IPS DF 6.9 (cell line): ENCODE measurements at regions not wholly inside any gene's neighbourhood (a gene's known extent, or its start where the extent isn't known, plus 50 kb on each side); places are given as distances from the start of the nearest gene placed in this dataset.

Experiments
- DNase-seq: peaks from one replicate; pipeline ENCODE4 v3.0.0-alpha.2; 2013; ENCODE audit warnings: low read depth, low spot score
- H3K27ac ChIP-seq: one replicate; pipeline ENCODE4 v1.5.1; 2013; ENCODE audit warnings: low read length, control low read depth
- H3K27me3 ChIP-seq: 2 replicates; pipeline ENCODE4 v1.6.1; 2013; ENCODE audit warnings: mild to moderate bottlenecking, low read length; ENCODE audit not compliant: control insufficient read depth, insufficient read depth
- H3K36me3 ChIP-seq: 2 replicates; pipeline ENCODE4 v1.6.1; 2013; ENCODE audit warnings: low read length; ENCODE audit not compliant: control insufficient read depth, insufficient read depth
- H3K4me1 ChIP-seq: 2 replicates; pipeline ENCODE4 v1.6.1; 2013; ENCODE audit warnings: low read length; ENCODE audit not compliant: control insufficient read depth, insufficient read depth
- H3K4me3 ChIP-seq: 2 replicates; pipeline ENCODE4 v1.5.1; 2013; ENCODE audit warnings: mild to moderate bottlenecking, low read length
- H3K9me3 ChIP-seq: 2 replicates; pipeline ENCODE4 v1.6.1; 2013; ENCODE audit warnings: low read length, inconsistent platforms; ENCODE audit not compliant: control insufficient read depth, insufficient read depth
- WGBS: extraction: QIAGEN DNeasy Blood & Tissue Kit; methylation state at CpG from one replicate; pipeline ENCODE4 v1.1.7; 2013; ENCODE audit warnings: mixed read lengths, missing lambda C conversion rate; ENCODE audit not compliant: insufficient read length, insufficient coverage; 5-methylcytosine and 5-hydroxymethylcytosine counted together

- H3K27ac ChIP-seq: no peak overlapping the region
Observed at GRCh38 chr9:103714992-103715391, 379.1 kb upstream of the SMC2 start.

DNA sequence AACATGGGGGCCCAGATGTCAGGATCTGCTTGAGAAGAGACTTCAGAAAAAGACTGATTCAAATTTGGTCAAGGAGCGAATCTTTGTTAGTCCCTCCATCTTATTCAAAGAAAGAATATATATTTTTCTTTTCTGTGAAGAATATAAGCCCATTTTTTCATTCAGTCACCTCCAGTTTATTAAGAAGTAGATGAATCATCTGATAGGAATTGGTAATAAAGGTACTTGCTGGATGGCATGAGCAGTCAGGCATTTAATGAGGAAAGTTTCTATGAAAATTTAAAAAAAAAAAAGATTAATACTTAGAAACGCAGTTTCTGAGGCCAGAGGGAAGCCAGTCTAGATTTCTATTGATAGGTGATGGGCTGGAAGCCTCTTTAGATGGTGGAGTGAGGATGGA lies 373.1 kb upstream of the SMC2 start:
- Histone ChIP-seq H3K4me1 (no peaks in the 10 kb centered on the region), H3K9me3 (peaks cover 5% of the 10 kb centered on the region), H3K27me3 (no peaks in the 10 kb centered on the region), H3K4me3 (no peak overlapping the region), H3K27ac (no peak overlapping the region), H3K36me3 (no peaks in the 10 kb centered on the region)
- WGBS: no CpG with 5 or more reads among the region's 2 CpGs
- no peak for DNase-seq

More at GRCh38 chr9:103714992-103715391, 379.1 kb upstream of the SMC2 start:
- Histone ChIP-seq H3K4me1 (no peaks in the 10 kb centered on the region), H3K27me3 (no peaks in the 10 kb centered on the region), H3K4me3 (no peak overlapping the region), H3K9me3 (peaks cover 6% of the 10 kb centered on the region), H3K36me3 (no peaks in the 10 kb centered on the region)
- no CpG with 5 or more reads among the region's 1 CpG for whole genome bisulfite sequencing
- no peak for DNase-seq

GRCh38 chr9:103730866-103731265 lies 363.2 kb upstream of the SMC2 start:
- Histone ChIP-seq H3K4me3 (no peak overlapping the region), H3K27ac (no peak overlapping the region), H3K9me3 (no peaks in the 10 kb centered on the region; the same call in 1 of the 2 replicates), H3K4me1 (no peaks in the 10 kb centered on the region), H3K36me3 (no peaks in the 10 kb centered on the region), H3K27me3 (no peaks in the 10 kb centered on the region)
- DNase-seq: no peak
- WGBS: no CpG with 5 or more reads among the region's 3 CpGs

DNA sequence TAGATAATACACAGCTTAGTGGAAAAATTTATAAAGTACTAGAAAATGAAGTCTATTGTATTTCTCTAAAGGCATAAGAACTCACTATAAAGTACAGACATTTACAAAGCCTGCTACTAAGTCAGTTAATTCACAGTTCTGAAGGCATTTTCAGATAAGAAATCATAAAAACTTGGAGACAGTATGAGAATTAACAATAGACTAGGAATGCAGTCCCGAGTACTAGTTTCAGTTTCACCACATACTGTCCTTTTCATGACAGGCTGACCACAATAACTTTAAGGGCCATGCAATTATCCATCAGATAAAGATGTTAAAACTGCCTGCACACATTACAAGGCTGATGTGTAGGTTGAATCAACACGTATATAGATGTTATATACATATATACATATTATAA lies 362.6 kb upstream of the SMC2 start:
- no peak for DNase-seq
- no peaks in the 10 kb centered on the region for H3K4me1 ChIP-seq
- H3K36me3 ChIP-seq: no peaks in the 10 kb centered on the region
- H3K27ac ChIP-seq: no peak overlapping the region
- no peaks in the 10 kb centered on the region; the same call in 1 of the 2 replicates for H3K9me3 ChIP-seq
- no peaks in the 10 kb centered on the region for H3K27me3 ChIP-seq
- no peak overlapping the region for H3K4me3 ChIP-seq
- WGBS: no CpG with 5 or more reads among the region's 2 CpGs

DNA sequence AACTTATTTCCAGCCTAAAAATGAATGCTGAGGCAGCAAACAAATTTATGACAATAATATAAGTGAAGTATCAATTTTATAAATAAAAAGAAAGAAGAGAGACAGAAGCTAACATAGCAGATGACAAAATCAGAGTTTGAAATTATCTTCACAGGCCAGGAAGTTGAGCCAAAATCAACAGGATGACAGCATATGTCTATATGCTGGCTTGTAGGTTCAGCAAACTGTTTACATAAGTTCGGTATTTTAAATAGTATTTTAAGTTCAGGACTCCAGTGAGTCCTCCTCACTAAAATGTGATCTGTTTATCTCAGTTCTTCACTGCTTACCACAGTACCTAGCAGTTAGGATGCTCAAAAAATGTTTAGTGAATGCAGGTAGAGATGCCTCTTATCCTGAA lies 359.6 kb upstream of the SMC2 start:
- WGBS: no CpG with 5 or more reads among the region's 1 CpG
- DNase-seq: no peak
- H3K27ac ChIP-seq: no peak overlapping the region

DNA sequence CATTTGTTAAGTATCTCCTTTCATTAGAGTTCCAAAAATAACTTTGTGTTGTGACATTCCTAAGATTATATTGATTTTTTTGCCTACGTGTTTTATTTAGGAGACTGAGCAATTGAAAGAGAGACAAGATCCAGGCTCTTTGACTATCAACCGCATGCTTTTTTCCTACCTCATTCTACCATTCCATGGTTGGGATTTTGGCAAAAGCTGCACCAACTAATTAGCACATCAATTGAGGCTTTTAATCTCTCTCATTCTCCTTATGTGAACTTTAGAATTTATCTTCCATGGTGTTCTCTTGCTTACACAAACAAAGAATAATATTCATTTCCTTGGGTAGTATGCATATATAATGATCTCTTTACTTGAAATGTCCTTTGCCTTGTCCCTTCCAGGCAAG lies 338.7 kb upstream of the SMC2 start:
- Histone ChIP-seq H3K4me3 (no peak overlapping the region), H3K9me3 (no peaks in the 10 kb centered on the region), H3K27ac (no peak overlapping the region), H3K27me3 (no peaks in the 10 kb centered on the region), H3K4me1 (no peaks in the 10 kb centered on the region), H3K36me3 (no peaks in the 10 kb centered on the region)
- no peak for DNase-seq
- WGBS: no CpG with 5 or more reads among the region's 2 CpGs

More for the DNA sequence above, 359.6 kb upstream of the SMC2 start:
- no peaks in the 10 kb centered on the region for H3K36me3 ChIP-seq
- no peaks in the 10 kb centered on the region for H3K27me3 ChIP-seq
- H3K4me3 ChIP-seq: no peak overlapping the region
- no peaks in the 10 kb centered on the region for H3K4me1 ChIP-seq
- H3K9me3 ChIP-seq: no peaks in the 10 kb centered on the region; the same call in 1 of the 2 replicates

- DNase-seq: no peak
- no CpG with 5 or more reads among the region's 1 CpG for WGBS
Observed at GRCh38 chr9:103755986-103756385, 338.1 kb upstream of the SMC2 start.

GRCh38 chr9:103757062-103757461 lies 337.0 kb upstream of the SMC2 start:
- no CpG with 5 or more reads among the region's 3 CpGs for WGBS
- no peaks in the 10 kb centered on the region for H3K36me3 ChIP-seq
- no peak overlapping the region for H3K4me3 ChIP-seq
- no peaks in the 10 kb centered on the region for H3K9me3 ChIP-seq
- no peak overlapping the region for H3K27ac ChIP-seq
- H3K27me3 ChIP-seq: no peaks in the 10 kb centered on the region
- no peaks in the 10 kb centered on the region for H3K4me1 ChIP-seq
- no peak for DNase-seq

More at GRCh38 chr9:103755986-103756385, 338.1 kb upstream of the SMC2 start:
- Histone ChIP-seq H3K9me3 (no peaks in the 10 kb centered on the region), H3K36me3 (no peaks in the 10 kb centered on the region), H3K27ac (no peak overlapping the region), H3K4me3 (no peak overlapping the region), H3K4me1 (no peaks in the 10 kb centered on the region), H3K27me3 (no peaks in the 10 kb centered on the region)

DNA sequence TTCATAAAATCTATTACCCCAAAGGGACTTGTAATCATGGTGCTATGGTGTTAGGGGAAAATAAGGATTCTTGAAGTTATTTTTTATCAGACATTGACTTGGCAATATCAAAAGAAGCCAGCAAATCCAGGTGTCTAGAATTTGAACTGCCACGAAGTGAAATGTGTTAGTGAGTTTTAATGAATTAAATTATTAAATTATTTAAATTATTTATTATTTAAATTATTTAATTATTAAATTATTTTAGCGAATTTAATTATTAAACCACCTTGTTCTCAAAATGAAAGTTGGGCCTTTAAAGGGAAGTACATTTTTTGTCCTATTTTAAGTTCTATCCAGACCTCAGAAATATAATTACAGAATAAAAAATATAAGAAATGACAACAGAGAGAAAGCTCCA lies 332.6 kb upstream of the SMC2 start:
- Histone ChIP-seq H3K27me3 (no peaks in the 10 kb centered on the region), H3K9me3 (no peaks in the 10 kb centered on the region; the same call in 1 of the 2 replicates), H3K4me3 (no peak overlapping the region), H3K27ac (no peak overlapping the region), H3K4me1 (no peaks in the 10 kb centered on the region), H3K36me3 (no peaks in the 10 kb centered on the region)
- no peak for DNase-seq
- no CpG with 5 or more reads among the region's 2 CpGs for WGBS

DNA sequence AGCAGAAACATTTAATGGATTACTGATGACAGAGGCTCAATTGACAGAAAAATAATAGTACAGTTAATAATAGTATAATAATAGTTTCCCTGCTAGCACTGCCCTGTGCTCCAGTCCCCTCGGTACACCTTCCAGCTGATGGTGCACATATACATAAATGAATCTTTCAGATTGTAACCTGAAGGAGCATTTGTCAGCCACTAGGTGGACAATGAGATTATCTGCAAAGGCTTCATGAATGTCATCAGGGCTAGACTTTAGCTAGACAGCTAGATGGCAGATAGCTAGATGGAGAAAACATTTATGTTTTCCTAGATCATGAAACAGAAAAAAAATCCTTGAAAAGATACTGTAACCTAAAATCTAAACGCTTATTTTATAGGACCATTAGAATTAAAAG lies 304.4 kb upstream of the SMC2 start:
- no peak overlapping the region for H3K4me3 ChIP-seq
- no CpG with 5 or more reads among the region's 2 CpGs for WGBS
- H3K4me1 ChIP-seq: no peaks in the 10 kb centered on the region
- no peaks in the 10 kb centered on the region for H3K36me3 ChIP-seq
- no peaks in the 10 kb centered on the region for H3K27me3 ChIP-seq
- DNase-seq: no peak
- no peaks in the 10 kb centered on the region; the same call in 1 of the 2 replicates for H3K9me3 ChIP-seq
- no peak overlapping the region for H3K27ac ChIP-seq

DNA sequence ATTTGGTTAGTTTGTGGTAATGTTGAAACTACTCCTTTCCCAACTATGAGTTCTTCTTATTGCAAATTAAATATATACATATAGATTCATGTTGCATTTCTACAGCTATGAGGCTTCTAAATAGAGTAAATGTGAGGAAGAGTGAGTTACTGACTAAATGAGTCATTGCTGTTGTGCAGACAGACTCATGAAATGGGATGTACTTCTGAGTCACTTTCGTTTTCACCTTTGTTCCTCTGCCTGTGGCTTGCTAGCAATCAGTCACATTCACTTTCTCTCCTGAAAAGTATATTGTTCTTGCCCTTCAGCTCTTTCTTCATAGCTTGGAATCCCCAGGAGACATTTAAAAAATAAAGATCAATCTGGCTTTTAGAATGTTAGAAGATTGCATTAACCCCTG lies 295.5 kb upstream of the SMC2 start:
- H3K4me1 ChIP-seq: no peaks in the 10 kb centered on the region
- no peaks in the 10 kb centered on the region for H3K36me3 ChIP-seq
- no peaks in the 10 kb centered on the region for H3K27me3 ChIP-seq
- H3K9me3 ChIP-seq: peaks cover 6% of the 10 kb centered on the region; the same call in 1 of the 2 replicates
- no peak overlapping the region for H3K4me3 ChIP-seq
- WGBS: no CpG with 5 or more reads among the region's 1 CpG
- no peak for DNase-seq
- no peak overlapping the region for H3K27ac ChIP-seq
